HG02623 (cell line): ENCODE measurements at regions not wholly inside any gene's neighbourhood (a gene's known extent, or its start where the extent isn't known, plus 50 kb on each side); places are given as distances from the start of the nearest gene placed in this dataset.

Experiments used
- ATAC-seq: cut with Tn5 transposase; IDR thresholded peaks from one replicate; pipeline ENCODE4 v1.9.1; 2021; ENCODE audit warnings: moderate library complexity; ENCODE audit not compliant: unreplicated experiment

- ATAC-seq, result no peak
Measured at GRCh38 chrY:8553614-8554013, 783.6 kb upstream of the TSPY4 start.

GRCh38 chrY:8561385-8561784 is 775.9 kb upstream of the TSPY4 start:
- no peak for ATAC-seq

GRCh38 chrY:8562456-8563090 is 774.7 kb upstream of the TSPY4 start:
- ATAC-seq, result no peak

- ATAC-seq, result no peak
Measured at GRCh38 chrY:8564421-8564820, 772.8 kb upstream of the TSPY4 start.

GRCh38 chrY:8566198-8566597 is 771.1 kb upstream of the TSPY4 start:
- no peak for ATAC-seq

GRCh38 chrY:8570384-8570783 is 766.9 kb upstream of the TSPY4 start:
- ATAC-seq, result no peak

GRCh38 chrY:8572916-8573315 is 764.3 kb upstream of the TSPY4 start:
- no peak for ATAC-seq

- no peak for ATAC-seq
Measured at GRCh38 chrY:8582277-8582850, 754.9 kb upstream of the TSPY4 start.

GRCh38 chrY:8583191-8583590 is 754.1 kb upstream of the TSPY4 start:
- no peak for ATAC-seq

- no peak for ATAC-seq
Measured at GRCh38 chrY:8590641-8591040, 746.6 kb upstream of the TSPY4 start.

- ATAC-seq, result no peak
Measured at GRCh38 chrY:8591821-8592516, 745.3 kb upstream of the TSPY4 start.

- no peak for ATAC-seq
Measured at GRCh38 chrY:8594657-8595056, 742.6 kb upstream of the TSPY4 start.

- ATAC-seq, result no peak
Measured at GRCh38 chrY:8599141-8599540, 738.1 kb upstream of the TSPY4 start.

GRCh38 chrY:8610620-8611019 is 726.6 kb upstream of the TSPY4 start:
- no peak for ATAC-seq

- no peak for ATAC-seq
Measured at GRCh38 chrY:8611815-8612214, 725.4 kb upstream of the TSPY4 start.

- no peak for ATAC-seq
Measured at GRCh38 chrY:8618302-8618701, 719.0 kb upstream of the TSPY4 start.

- no peak for ATAC-seq
Measured at GRCh38 chrY:8622156-8622555, 715.1 kb upstream of the TSPY4 start.

- no peak for ATAC-seq
Measured at GRCh38 chrY:8622856-8623255, 714.4 kb upstream of the TSPY4 start.

- no peak for ATAC-seq
Measured at GRCh38 chrY:8629636-8630035, 707.6 kb upstream of the TSPY4 start.

- no peak for ATAC-seq
Measured at GRCh38 chrY:8638111-8638510, 699.2 kb upstream of the TSPY4 start.

GRCh38 chrY:8644926-8645325 is 692.3 kb upstream of the TSPY4 start:
- ATAC-seq, result no peak

- no peak for ATAC-seq
Measured at GRCh38 chrY:8652445-8652844, 684.8 kb upstream of the TSPY4 start.

GRCh38 chrY:8655017-8655416 is 682.2 kb upstream of the TSPY4 start:
- no peak for ATAC-seq
